GM12878 (cell line): ENCODE measurements at regions not wholly inside any gene's neighbourhood (a gene's known extent, or its start where the extent isn't known, plus 50 kb on each side); places are given as distances from the start of the nearest gene placed in this dataset.

Experiments
- ATAC-seq: fragments of 200-7000 bp; cut with Tn5 transposase; 3 replicates; pipeline ENCODE4 v1.9.1; 2020; ENCODE audit warnings: mild to moderate bottlenecking, moderate library complexity
- BruUV-seq: library from RNA; stranded (reverse); fragments of 400-500 nt; replicated peaks from 2 replicates; lab custom pipeline; 2021; lab: Mats Ljungman, UMichigan
- CTCF ChIA-PET: fragments of 300-600 bp; sonication (Branson Sonifier 250); formaldehyde crosslinking; extraction: SDS; loops from one replicate; lab custom pipeline; 2021; ENCODE audit warnings: inconsistent platforms; lab: Yijun Ruan, JAX
- POLR2A ChIA-PET: fragments of 350-600 bp; formaldehyde crosslinking; extraction: SDS; loops from one replicate; lab custom pipeline; 2021; ENCODE audit warnings: inconsistent platforms; lab: Charles Lee
- RAD21 ChIA-PET: fragments of 300-600 bp; sonication (Branson Sonifier 250); formaldehyde crosslinking; loops from one replicate; lab custom pipeline; 2023; ENCODE audit warnings: antibody characterized with exemption; ENCODE audit not compliant: unreplicated experiment; lab: Charles Lee
- SMC1A ChIA-PET: fragments of 300-600 bp; sonication (Branson Sonifier 250); formaldehyde crosslinking; loops from one replicate; lab custom pipeline; 2023; ENCODE audit not compliant: unreplicated experiment, uncharacterized antibody; lab: Charles Lee
- DNase-seq: peaks from one replicate; pipeline ENCODE4 v3.0.0-alpha.2; 2011; ENCODE audit warnings: low read depth, low spot score
- FAIRE-seq: peaks from 3 replicates; lab custom pipeline; 2011; peaks lifted over from hg19 to GRCh38; lab: Jason Lieb, UNC
- H2AFZ ChIP-seq: 2 replicates; pipeline ENCODE4 v1.6.0; 2011; ENCODE audit warnings: low read depth, low read length, control low read depth; ENCODE audit not compliant: control insufficient read depth
- H3K27ac ChIP-seq: 2 replicates; pipeline ENCODE4 v1.5.1; 2011; ENCODE audit warnings: control low read depth; ENCODE audit not compliant: control insufficient read depth, insufficient read depth
- H3K27me3 ChIP-seq, 2 experiments: replicated peaks in 1 of 2; 2 replicates each; pipeline versions ENCODE4 v1.6.0 to v1.6.1; 2011; ENCODE audit warnings: low read length in 1 of 2; ENCODE audit not compliant: control insufficient read depth in 2 of 2, insufficient read depth in 2 of 2
- H3K36me3 ChIP-seq, 2 experiments: 2 replicates each; pipeline ENCODE4 v1.5.1; 2011; ENCODE audit warnings: low read length in 1 of 2; ENCODE audit not compliant: control insufficient read depth in 2 of 2, insufficient read depth in 2 of 2
- H3K4me1 ChIP-seq: 2 replicates; pipeline ENCODE4 v1.6.1; 2011; ENCODE audit warnings: mild to moderate bottlenecking, low read length, moderate library complexity, mixed read lengths; ENCODE audit not compliant: control insufficient read depth, insufficient read depth
- H3K4me2 ChIP-seq: 2 replicates; pipeline ENCODE4 v1.6.0; 2011; ENCODE audit warnings: control low read depth; ENCODE audit not compliant: control insufficient read depth, insufficient read depth
- H3K4me3 ChIP-seq: fragments of 200-600 bp; sonication (generic); 2 replicates; pipeline ENCODE4 v1.5.1; 2016
- H3K79me2 ChIP-seq: 2 replicates; pipeline ENCODE4 v1.6.0; 2011; ENCODE audit warnings: low read length; ENCODE audit not compliant: control insufficient read depth, insufficient read depth
- H3K9ac ChIP-seq: 2 replicates; pipeline ENCODE4 v1.8.0; 2011; ENCODE audit warnings: low read length, control low read depth, mixed read lengths; ENCODE audit not compliant: control insufficient read depth, insufficient read depth
- H3K9me3 ChIP-seq: replicated peaks from 3 replicates; pipeline ENCODE4 v1.5.1; 2011; ENCODE audit warnings: mild to moderate bottlenecking, low read length; ENCODE audit not compliant: control insufficient read depth, insufficient read depth
- H4K20me1 ChIP-seq: 2 replicates; pipeline ENCODE4 v1.6.0; 2011; ENCODE audit not compliant: control insufficient read depth, insufficient read depth
- ASH2L ChIP-seq: fragments of 300-600, 200-600 bp; sonication (generic); IDR thresholded peaks from 2 replicates; pipeline ENCODE4 v1.6.1; 2017; ENCODE audit warnings: low read depth, mild to moderate bottlenecking, borderline replicate concordance
- EGR1 ChIP-seq, 2 experiments: IDR thresholded peaks; 1 replicate in 1 of 2; 2 replicates in 1 of 2; pipeline ENCODE4 v1.6.1; 2011 to 2012; ENCODE audit warnings: low read depth in 2 of 2, low read length in 2 of 2, borderline replicate concordance in 1 of 2, mild to moderate bottlenecking in 1 of 2, moderate library complexity in 1 of 2
- ETV6 ChIP-seq, 2 experiments: fragments of 450-650 bp in 1 of 2; IDR thresholded peaks in 1 of 2; conservative IDR thresholded peaks in 1 of 2; 2 replicates each; pipeline ENCODE4 v1.6.1; 2014; ENCODE audit warnings: antibody characterized with exemption in 1 of 2, borderline replicate concordance in 1 of 2, low read depth in 1 of 2, mild to moderate bottlenecking in 1 of 2, moderate library complexity in 1 of 2
- MYB ChIP-seq: fragments of 150-350 bp; IDR thresholded peaks from 2 replicates; pipeline ENCODE4 v1.6.1; 2014; ENCODE audit warnings: mild to moderate bottlenecking, low read depth, low read length, borderline replicate concordance
- RB1 ChIP-seq: fragments of 450-650 bp; formaldehyde crosslinking; IDR thresholded peaks from 2 replicates; pipeline ENCODE4 v1.6.1; 2017; ENCODE audit warnings: mild to moderate bottlenecking, borderline replicate concordance
- SMARCA5 ChIP-seq: fragments of 450-650 bp; IDR thresholded peaks from 2 replicates; pipeline ENCODE4 v1.6.1; 2017; ENCODE audit warnings: mild to moderate bottlenecking
- STAT3 ChIP-seq: IDR thresholded peaks from 2 replicates; pipeline ENCODE4 v1.6.1; 2011; ENCODE audit warnings: low read depth, low read length, improper control_type of control experiment
- TCF3 ChIP-seq: IDR thresholded peaks from 2 replicates; pipeline ENCODE4 v1.6.1; 2012; ENCODE audit warnings: low read depth, mild to moderate bottlenecking, low read length, borderline replicate concordance; ENCODE audit not compliant: insufficient read depth
- YY1 ChIP-seq: IDR thresholded peaks from 2 replicates; pipeline ENCODE4 v1.6.1; 2011; ENCODE audit warnings: low read depth, mild to moderate bottlenecking, low read length
- ZNF274 ChIP-seq: IDR thresholded peaks from one replicate; pipeline ENCODE4 v1.8.0; 2011; ENCODE audit not compliant: insufficient read length, insufficient read depth
- ZNF384 ChIP-seq: IDR thresholded peaks from 2 replicates; pipeline ENCODE4 v1.6.1; 2012; ENCODE audit warnings: low read depth, mild to moderate bottlenecking, low read length, improper control_type of control experiment, borderline replicate concordance
- WGBS: methylation state at CpG from one replicate; pipeline ENCODE4 v1.1.6; 2016; ENCODE audit warnings: low lambda C conversion rate; ENCODE audit not compliant: insufficient replicate concordance, insufficient coverage; ENCODE audit errors: missing lambda C conversion rate; 5-methylcytosine and 5-hydroxymethylcytosine counted together
- in situ Hi-C: fragments of 300-500 bp; cut with MboI; formaldehyde crosslinking; loops from 9 replicates; pipeline ENCODE4 v1.14.3; 2018; ENCODE audit warnings: mixed read lengths
- intact Hi-C: fragments of 100-400 bp; cut with micrococcal nuclease; formaldehyde crosslinking; loops from one replicate; pipeline ENCODE4 v1.14.2; 2022; ENCODE audit not compliant: unreplicated experiment
- TF ChIP-seq, protein P1 (sequence below): IDR thresholded peaks from 2 replicates; pipeline ENCODE4 v1.6.1; 2012; ENCODE audit warnings: improper control_type of control experiment, low read depth, low read length; ENCODE audit not compliant: insufficient replicate concordance

DNA sequence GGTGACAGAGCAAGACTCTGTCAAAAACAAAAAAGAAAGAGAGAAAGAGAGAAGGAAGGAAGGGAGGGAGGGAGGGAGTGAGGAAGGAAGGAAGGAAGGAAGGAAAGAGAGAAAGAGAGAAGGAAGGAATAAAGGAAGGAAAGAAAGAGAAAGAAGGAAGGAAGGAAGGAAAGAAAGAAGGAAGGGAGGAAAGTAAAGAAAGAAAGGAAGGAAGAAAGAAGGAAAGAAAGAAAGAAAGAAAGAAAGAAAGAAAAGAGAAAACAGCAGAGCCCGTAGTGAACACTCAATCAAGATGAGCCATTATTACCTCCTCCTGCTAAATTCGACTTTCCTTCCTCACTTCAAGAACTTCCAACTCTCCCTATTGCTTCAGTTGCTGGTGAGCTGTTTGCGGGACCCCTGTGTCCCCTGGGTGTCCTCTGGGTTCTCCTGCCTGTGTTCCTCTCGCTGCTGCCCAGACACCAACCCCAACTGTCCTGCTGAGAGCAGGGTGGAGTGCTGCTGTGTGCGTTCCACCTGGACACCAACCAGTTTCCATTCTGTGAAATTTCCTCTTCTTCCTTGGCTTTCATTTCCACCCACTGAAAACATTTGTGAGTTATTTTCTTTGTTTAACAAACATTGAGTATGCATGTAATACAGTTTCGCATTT is 266.4 kb downstream of the FAM43A start (continued):
- TF ChIP-seq ASH2L (no peak), ETV6 (conservative IDR thresholded peaks at IDR 0.05 in 1 of 2, IDR thresholded peaks at IDR 0.05 in 1 of 2; ENCODE audit: borderline replicate concordance in 1 of 2, low read depth in 1 of 2) (no peak), RB1 (no peak), ZNF274 (no peak)

DNA sequence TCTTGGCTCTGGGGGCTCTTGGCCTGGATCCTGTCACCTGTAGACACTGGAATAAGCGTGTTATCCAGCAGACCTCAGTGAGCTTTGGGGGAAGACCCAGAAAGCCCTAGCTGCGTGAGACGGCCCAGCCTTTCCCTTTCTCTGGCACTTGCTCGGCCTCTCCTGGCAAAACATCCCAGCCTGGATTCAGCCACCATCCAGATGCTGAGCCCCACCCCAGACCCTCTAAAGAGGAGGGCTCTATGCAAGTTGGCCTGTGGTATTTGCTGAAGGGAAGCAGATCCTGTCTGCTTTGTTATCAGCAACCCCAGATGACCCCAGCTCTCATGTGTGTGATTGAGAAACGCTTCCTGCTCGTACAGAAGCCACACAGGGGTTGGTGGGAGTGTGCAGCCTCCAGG is 267.2 kb downstream of the FAM43A start:
- no peaks in the 10 kb centered on the region for H3K4me1 ChIP-seq
- H4K20me1 ChIP-seq = no peaks in the 10 kb centered on the region
- TF ChIP-seq EGR1 (IDR thresholded peaks at IDR 0.05; ENCODE audit: borderline replicate concordance in 1 of 2, low read depth in 2 of 2, low read length in 2 of 2) (no peak), MYB (no peak), SMARCA5 (no peak), ZNF384 (no peak), YY1 (no peak), TCF3 (no peak), STAT3 (no peak)
- TF ChIP-seq, protein P1, sequence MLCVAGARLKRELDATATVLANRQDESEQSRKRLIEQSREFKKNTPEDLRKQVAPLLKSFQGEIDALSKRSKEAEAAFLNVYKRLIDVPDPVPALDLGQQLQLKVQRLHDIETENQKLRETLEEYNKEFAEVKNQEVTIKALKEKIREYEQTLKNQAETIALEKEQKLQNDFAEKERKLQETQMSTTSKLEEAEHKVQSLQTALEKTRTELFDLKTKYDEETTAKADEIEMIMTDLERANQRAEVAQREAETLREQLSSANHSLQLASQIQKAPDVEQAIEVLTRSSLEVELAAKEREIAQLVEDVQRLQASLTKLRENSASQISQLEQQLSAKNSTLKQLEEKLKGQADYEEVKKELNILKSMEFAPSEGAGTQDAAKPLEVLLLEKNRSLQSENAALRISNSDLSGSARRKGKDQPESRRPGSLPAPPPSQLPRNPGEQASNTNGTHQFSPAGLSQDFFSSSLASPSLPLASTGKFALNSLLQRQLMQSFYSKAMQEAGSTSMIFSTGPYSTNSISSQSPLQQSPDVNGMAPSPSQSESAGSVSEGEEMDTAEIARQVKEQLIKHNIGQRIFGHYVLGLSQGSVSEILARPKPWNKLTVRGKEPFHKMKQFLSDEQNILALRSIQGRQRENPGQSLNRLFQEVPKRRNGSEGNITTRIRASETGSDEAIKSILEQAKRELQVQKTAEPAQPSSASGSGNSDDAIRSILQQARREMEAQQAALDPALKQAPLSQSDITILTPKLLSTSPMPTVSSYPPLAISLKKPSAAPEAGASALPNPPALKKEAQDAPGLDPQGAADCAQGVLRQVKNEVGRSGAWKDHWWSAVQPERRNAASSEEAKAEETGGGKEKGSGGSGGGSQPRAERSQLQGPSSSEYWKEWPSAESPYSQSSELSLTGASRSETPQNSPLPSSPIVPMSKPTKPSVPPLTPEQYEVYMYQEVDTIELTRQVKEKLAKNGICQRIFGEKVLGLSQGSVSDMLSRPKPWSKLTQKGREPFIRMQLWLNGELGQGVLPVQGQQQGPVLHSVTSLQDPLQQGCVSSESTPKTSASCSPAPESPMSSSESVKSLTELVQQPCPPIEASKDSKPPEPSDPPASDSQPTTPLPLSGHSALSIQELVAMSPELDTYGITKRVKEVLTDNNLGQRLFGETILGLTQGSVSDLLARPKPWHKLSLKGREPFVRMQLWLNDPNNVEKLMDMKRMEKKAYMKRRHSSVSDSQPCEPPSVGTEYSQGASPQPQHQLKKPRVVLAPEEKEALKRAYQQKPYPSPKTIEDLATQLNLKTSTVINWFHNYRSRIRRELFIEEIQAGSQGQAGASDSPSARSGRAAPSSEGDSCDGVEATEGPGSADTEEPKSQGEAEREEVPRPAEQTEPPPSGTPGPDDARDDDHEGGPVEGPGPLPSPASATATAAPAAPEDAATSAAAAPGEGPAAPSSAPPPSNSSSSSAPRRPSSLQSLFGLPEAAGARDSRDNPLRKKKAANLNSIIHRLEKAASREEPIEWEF = no peak
- ChIA-PET CTCF (interaction anchor here (1.2 kb wide), 1 partner anchor 270 kb away, joined by 3 read pairs; no protein-coding TSS in a partner anchor), SMC1A (interaction anchor here (1.1 kb wide), 1 partner anchor 10 kb away, joined by 3 read pairs; no protein-coding TSS in a partner anchor), POLR2A (no interaction called here), RAD21 (interaction anchor here (0.7 kb wide), 1 partner anchor 270 kb away, joined by 4 read pairs; no protein-coding TSS in a partner anchor)
- FAIRE-seq (no peak), DNase-seq (no peak), ATAC-seq (no peak)
- intact Hi-C loops = no loop called here
- H3K4me3 ChIP-seq = no peak overlapping the region
- peaks cover 0 to 3% of the 10 kb centered on the region in 2 experiments; a peak in 1 of 4 replicates for H3K27me3 ChIP-seq
- in situ Hi-C loops = no loop called here
- H2AFZ ChIP-seq = no peak overlapping the region
- H3K9me3 ChIP-seq = no peaks in the 10 kb centered on the region
- no peak overlapping the region for H3K4me2 ChIP-seq
- no peaks in the 10 kb centered on the region for H3K36me3 ChIP-seq
- H3K79me2 ChIP-seq = no peaks in the 10 kb centered on the region
- no peak overlapping the region for H3K27ac ChIP-seq
- BruUV-seq = no TSS peak
- 36% methylated on average over 6 of the region's 6 CpGs for WGBS
- no peak overlapping the region for H3K9ac ChIP-seq
